Osteocyte (in vitro differentiated cells): ENCODE measurements at regions not wholly inside any gene's neighbourhood (a gene's known extent, or its start where the extent isn't known, plus 50 kb on each side); places are given as distances from the start of the nearest gene placed in this dataset.
"Not testable (repeated sequence)": the region's sequence is repeated elsewhere in the genome, so short reads cannot be mapped to it uniquely, and the experiment has no call there.

Experiments
- DNase-seq: peaks from one replicate; pipeline ENCODE4 v3.0.0; 2021; ENCODE audit warnings: mixed read lengths; ENCODE audit not compliant: unreplicated experiment; ENCODE audit errors: extremely low spot score
- H3K27ac Mint-ChIP-seq: one replicate; pipeline ENCODE4 v1.8.0; 2021; ENCODE audit warnings: mild to moderate bottlenecking, mixed read lengths; ENCODE audit not compliant: unreplicated experiment
- H3K27me3 Mint-ChIP-seq: one replicate; pipeline ENCODE4 v1.8.0; 2021; ENCODE audit warnings: mixed read lengths; ENCODE audit not compliant: unreplicated experiment
- H3K36me3 Mint-ChIP-seq: one replicate; pipeline ENCODE4 v1.8.0; 2021; ENCODE audit warnings: mixed read lengths; ENCODE audit not compliant: unreplicated experiment
- H3K4me1 Mint-ChIP-seq: one replicate; pipeline ENCODE4 v1.8.0; 2021; ENCODE audit warnings: mixed read lengths; ENCODE audit not compliant: unreplicated experiment
- H3K4me3 Mint-ChIP-seq: one replicate; pipeline ENCODE4 v1.8.0; 2021; ENCODE audit warnings: mild to moderate bottlenecking, moderate library complexity, mixed read lengths; ENCODE audit not compliant: unreplicated experiment
- H3K9me3 Mint-ChIP-seq: one replicate; pipeline ENCODE4 v1.8.0; 2021; ENCODE audit warnings: mixed read lengths; ENCODE audit not compliant: unreplicated experiment
- CTCF ChIP-seq: fragments of 200-600 bp; sonication (generic); IDR thresholded peaks from 2 replicates; pipeline ENCODE4 v1.5.0; 2021; ENCODE audit warnings: antibody characterized with exemption, mild to moderate bottlenecking, moderate library complexity

GRCh38 chr3:82386647-82387046, 625.2 kb upstream of the GBE1 start:
- Mint-ChIP-seq H3K4me1 (no peaks in the 10 kb centered on the region), H3K4me3 (no peak overlapping the region)
- no peak for TF ChIP-seq CTCF

DNA sequence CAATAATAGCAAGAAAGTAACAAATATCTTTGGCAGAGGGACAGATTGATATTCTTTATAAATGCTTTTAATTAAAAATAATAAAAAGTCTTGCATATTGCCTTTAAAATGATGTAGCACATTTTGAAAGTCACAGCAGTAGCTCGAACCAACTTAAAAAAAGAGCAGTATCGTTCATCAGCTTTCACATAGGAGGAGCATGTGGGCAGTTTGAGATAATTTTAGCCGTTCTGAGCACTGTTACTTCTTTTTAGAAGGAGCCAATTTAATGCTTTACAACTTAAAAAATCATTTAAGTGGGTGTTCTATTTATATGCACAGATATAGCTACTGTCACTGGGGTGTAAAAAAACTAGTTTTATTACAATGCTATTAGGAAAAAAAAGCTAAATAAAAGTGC, 622.7 kb upstream of the GBE1 start:
- Mint-ChIP-seq H3K9me3 (peaks cover 4% of the 10 kb centered on the region), H3K36me3 (no peaks in the 10 kb centered on the region), H3K4me3 (no peak overlapping the region), H3K27ac (no peak overlapping the region), H3K27me3 (no peaks in the 10 kb centered on the region), H3K4me1 (no peaks in the 10 kb centered on the region)
- DNase-seq: no peak
- TF ChIP-seq CTCF: no peak

More at GRCh38 chr3:82386647-82387046, 625.2 kb upstream of the GBE1 start:
- Mint-ChIP-seq H3K27ac (no peak overlapping the region), H3K9me3 (peaks cover 4% of the 10 kb centered on the region), H3K27me3 (no peaks in the 10 kb centered on the region), H3K36me3 (no peaks in the 10 kb centered on the region)
- no peak for DNase-seq

DNA sequence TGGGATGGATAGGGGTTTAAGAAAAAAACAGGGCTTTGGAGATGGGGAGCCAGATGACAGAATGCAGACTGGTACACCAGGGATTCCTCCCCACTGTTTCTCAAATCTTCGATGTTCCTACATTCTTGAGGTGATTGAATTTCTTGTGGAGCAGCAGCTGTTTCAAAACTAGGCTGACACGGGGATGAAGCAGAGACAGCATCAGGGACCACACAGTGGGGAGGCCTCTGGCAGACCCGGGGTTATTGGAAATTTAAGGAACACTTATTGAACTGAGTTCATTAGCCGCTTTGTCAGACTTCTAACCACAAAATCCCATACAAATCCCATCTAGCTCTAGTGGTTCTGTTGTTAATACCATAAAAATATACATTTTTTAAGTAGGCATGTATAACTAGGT, 621.4 kb upstream of the GBE1 start:
- Mint-ChIP-seq H3K36me3 (no peaks in the 10 kb centered on the region), H3K27ac (no peak overlapping the region), H3K4me1 (no peaks in the 10 kb centered on the region), H3K27me3 (no peaks in the 10 kb centered on the region), H3K4me3 (no peak overlapping the region), H3K9me3 (peaks cover 5% of the 10 kb centered on the region)
- DNase-seq: no peak
- no peak for TF ChIP-seq CTCF

GRCh38 chr3:82378392-82378791, 616.9 kb upstream of the GBE1 start:
- no peaks in the 10 kb centered on the region for H3K4me1 Mint-ChIP-seq
- no peaks in the 10 kb centered on the region for H3K36me3 Mint-ChIP-seq
- no peaks in the 10 kb centered on the region for H3K27me3 Mint-ChIP-seq
- H3K9me3 Mint-ChIP-seq: peaks cover 27% of the 10 kb centered on the region
- TF ChIP-seq CTCF: no peak
- H3K4me3 Mint-ChIP-seq: no peak overlapping the region
- DNase-seq: no peak
- H3K27ac Mint-ChIP-seq: no peak overlapping the region

DNA sequence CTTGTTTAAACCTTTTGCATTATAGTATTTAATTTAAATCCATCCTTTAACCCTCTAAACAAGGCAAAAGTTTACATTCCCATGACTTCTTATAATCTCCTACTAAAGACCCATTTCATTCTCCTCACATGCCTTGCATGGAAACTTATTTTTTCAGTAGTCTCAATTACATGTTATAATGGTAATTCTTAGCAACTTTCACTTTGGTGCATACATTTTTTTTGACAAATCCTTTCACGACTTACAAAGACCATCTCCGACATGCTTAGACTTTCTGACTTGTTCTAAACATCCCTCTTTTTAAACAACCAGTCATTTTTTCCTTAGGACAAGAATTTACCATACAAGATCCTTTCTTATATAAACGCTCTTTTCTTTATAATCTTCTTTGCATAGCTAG, 615.4 kb upstream of the GBE1 start:
- Mint-ChIP-seq H3K4me3 (no peak overlapping the region), H3K27me3 (no peaks in the 10 kb centered on the region), H3K27ac (no peak overlapping the region), H3K9me3 (peaks cover 33% of the 10 kb centered on the region), H3K36me3 (no peaks in the 10 kb centered on the region), H3K4me1 (no peaks in the 10 kb centered on the region)
- no peak for DNase-seq
- no peak for TF ChIP-seq CTCF

GRCh38 chr3:82373833-82374232, 612.4 kb upstream of the GBE1 start:
- H3K27ac Mint-ChIP-seq, DNase-seq, H3K4me1 Mint-ChIP-seq, H3K4me3 Mint-ChIP-seq, H3K27me3 Mint-ChIP-seq, H3K36me3 Mint-ChIP-seq: not testable (repeated sequence)
- peaks cover 33% of the 10 kb centered on the region for H3K9me3 Mint-ChIP-seq
